ENCODE measurements at regions not wholly inside any gene's neighbourhood (a gene's known extent, or its start where the extent isn't known, plus 50 kb on each side); places are given as distances from the start of the nearest gene placed in this dataset.

- no peaks in the 10 kb centered on the region for H3K4me1 Mint-ChIP-seq
- no peaks in the 10 kb centered on the region for H3K36me3 Mint-ChIP-seq
- ATAC-seq (no peak), DNase-seq (ENCODE audit: low spot score in 2 of 2) (no peak)
- H3K27ac Mint-ChIP-seq, result no peak overlapping the region
- no peaks in the 10 kb centered on the region for H3K9me3 Mint-ChIP-seq
- H3K4me3 Mint-ChIP-seq, result no peak overlapping the region
Observed at GRCh38 chr4:17286752-17287460, 225.0 kb downstream of the QDPR start.

DNA sequence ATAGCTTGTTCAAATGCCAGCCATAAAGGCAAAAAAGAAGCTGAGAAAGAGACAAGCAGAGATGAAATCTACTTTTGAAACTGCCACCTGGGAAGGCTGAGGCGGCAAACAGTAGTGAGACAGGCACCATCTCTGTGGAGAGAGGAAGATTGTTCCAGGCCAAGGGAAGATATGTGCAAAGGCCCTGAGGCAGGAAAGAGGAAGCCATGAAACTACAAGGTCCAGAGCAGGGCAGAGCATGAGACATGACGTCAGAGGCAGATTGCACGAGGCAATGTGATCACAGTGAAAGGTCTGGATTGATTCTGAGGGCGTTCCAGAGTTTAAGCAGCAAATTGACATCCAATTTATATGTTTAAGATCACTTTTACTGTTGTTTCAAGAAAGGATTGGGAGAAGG, 226.1 kb downstream of the QDPR start:
- Mint-ChIP-seq H3K4me3 (no peak overlapping the region), H3K36me3 (no peaks in the 10 kb centered on the region), H3K4me1 (no peaks in the 10 kb centered on the region), H3K27ac (no peak overlapping the region), H3K9me3 (no peaks in the 10 kb centered on the region)
- DNase-seq (ENCODE audit: low spot score in 2 of 2) (no peak), ATAC-seq (no peak)

DNA sequence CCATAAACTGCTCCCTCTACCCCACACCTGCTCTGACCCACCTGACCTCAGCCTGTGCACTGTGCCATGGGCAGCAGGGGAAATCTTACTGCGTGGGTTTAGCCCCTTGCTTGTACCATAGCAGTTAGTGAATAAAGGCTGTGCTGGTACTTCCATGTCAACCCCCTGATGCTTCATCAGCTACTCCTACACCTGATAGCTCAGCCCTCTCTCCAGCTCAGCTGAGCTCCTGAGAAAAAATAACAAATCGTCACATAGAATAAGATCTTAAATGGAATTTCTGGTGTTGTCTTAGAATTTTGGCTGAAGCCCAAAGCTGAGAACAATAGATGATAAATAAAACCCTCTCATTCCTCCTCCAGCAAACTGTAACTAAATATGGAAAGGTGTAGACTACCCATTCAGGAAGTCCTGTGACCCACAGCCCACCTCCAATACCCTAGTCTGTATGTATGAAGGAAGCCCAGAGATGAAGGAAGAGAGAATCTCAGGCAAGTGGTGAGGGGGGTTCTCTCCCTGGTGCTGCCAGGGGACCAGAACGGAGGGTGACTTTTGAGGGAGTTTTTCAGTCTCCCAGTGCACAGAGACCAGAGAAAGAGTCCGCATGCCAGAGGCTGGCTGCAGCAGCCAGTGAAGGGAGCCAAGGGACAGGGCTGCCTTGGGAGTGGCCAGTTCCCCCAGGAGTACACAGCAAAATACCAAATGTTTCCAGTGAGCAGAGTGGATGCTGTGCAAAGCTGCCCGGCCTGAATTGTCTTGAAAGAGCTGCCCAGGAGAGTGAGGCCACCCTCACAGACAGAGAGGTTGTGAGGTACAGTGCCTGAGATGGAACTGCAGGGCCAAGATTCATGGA, 227.3 kb downstream of the QDPR start:
- peak; percentile 46 for ATAC-seq
- no peak for DNase-seq (ENCODE audit: low spot score in 2 of 2)
- Mint-ChIP-seq H3K4me1 (no peaks in the 10 kb centered on the region), H3K9me3 (no peaks in the 10 kb centered on the region), H3K36me3 (no peaks in the 10 kb centered on the region), H3K4me3 (no peak overlapping the region), H3K27ac (no peak overlapping the region)

- no peak overlapping the region for H3K27ac Mint-ChIP-seq
- ATAC-seq, result no peak
- no peaks in the 10 kb centered on the region for H3K9me3 Mint-ChIP-seq
- no peak for DNase-seq (ENCODE audit: low spot score in 2 of 2)
- H3K4me3 Mint-ChIP-seq, result no peak overlapping the region
- no peaks in the 10 kb centered on the region for H3K4me1 Mint-ChIP-seq
- no peaks in the 10 kb centered on the region for H3K36me3 Mint-ChIP-seq
Observed at GRCh38 chr4:17283832-17284231, 228.1 kb downstream of the QDPR start.

- Mint-ChIP-seq H3K9me3 (no peaks in the 10 kb centered on the region), H3K36me3 (no peaks in the 10 kb centered on the region), H3K4me3 (no peak overlapping the region), H3K4me1 (no peaks in the 10 kb centered on the region), H3K27ac (no peak overlapping the region)
- ATAC-seq (no peak), DNase-seq (ENCODE audit: low spot score in 2 of 2) (no peak)
Observed at GRCh38 chr4:17283251-17283650, 228.6 kb downstream of the QDPR start.

DNA sequence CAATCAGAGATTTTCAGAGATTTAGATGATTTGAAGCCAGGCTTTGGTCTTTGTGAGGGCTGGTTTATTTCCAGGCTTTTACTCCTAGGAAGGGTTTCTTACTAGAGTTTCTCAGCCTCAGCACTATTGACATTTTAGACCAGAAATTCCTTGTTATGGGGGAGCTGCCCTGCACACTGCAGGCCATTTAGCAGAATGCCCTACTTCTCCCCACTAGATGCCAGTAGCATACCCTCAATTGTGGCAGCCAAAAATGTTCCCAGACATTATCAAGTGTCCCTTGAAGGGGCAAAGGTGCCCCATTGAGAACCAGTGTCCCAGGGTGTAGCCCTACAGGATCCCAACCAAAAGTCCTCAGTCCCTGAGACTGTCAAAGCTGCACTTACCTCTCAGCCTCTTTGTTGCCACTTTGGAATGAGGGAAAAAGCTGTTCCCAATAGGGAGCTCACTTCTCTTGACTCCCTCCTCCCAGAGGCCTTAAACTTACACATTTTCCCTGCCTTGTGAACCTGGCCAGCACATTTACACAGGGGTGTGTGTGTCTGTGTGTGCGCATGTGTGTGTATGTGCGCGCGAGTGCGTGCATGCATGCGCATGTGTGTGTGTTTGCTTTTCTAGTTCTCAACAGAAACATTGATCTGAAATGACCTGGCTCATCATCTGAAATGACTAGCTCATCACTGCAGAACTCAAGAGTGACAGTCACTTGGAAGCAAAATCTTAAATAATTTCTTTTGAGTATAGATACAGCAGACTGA, 231.4 kb downstream of the QDPR start:
- DNase-seq (ENCODE audit: low spot score in 2 of 2) (no peak), ATAC-seq (no peak)
- no peak overlapping the region for H3K27ac Mint-ChIP-seq
- no peak overlapping the region for H3K4me3 Mint-ChIP-seq
- no peaks in the 10 kb centered on the region for H3K36me3 Mint-ChIP-seq
- H3K4me1 Mint-ChIP-seq, result no peaks in the 10 kb centered on the region
- no peaks in the 10 kb centered on the region for H3K9me3 Mint-ChIP-seq

DNA sequence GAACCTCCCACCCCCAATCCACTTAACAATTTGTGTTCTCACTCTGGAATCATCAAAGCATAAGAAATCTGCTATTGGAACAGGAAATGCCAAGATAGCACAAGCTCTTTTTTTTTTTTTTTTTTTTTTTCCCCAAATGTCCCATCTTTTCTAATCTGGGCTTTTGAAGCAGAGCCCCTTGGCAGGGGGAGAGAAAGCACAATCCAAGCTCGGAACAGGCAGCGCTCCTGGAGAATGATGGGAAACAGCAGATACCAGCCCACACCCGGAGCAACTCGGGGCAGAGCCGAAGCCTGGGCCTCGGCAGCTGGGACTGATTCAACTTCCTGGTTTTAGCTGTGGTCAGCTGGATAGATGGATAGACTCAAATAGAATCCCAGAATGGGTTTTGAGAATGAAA, 235.1 kb downstream of the QDPR start:
- DNase-seq (ENCODE audit: low spot score in 2 of 2) (no peak), ATAC-seq (no peak)
- H3K27ac Mint-ChIP-seq, result no peak overlapping the region
- H3K36me3 Mint-ChIP-seq, result no peaks in the 10 kb centered on the region
- H3K4me3 Mint-ChIP-seq, result no peak overlapping the region
- H3K9me3 Mint-ChIP-seq, result no peaks in the 10 kb centered on the region
- H3K4me1 Mint-ChIP-seq, result no peaks in the 10 kb centered on the region

DNA sequence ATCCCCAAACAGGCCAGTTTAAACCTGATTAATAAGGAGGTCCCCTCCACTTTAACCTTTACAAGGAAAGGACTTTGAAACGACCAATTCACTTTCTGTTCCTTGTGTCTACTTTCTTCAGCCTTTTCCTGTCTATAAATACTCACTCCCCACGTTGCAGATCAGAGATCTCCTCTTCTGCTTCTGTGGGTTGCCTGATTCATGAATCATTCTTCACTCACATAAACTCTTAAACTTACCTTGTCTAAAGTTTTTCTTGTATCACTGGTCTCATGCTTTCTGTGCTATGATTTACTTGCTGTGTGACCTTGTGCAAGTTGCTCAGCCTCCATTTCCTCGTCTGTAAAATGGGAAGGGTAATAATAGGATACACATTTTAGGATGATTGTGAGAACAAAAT, 236.1 kb downstream of the QDPR start:
- no peak for ATAC-seq
- DNase-seq (ENCODE audit: low spot score in 2 of 2), result no peak
- H3K4me1 Mint-ChIP-seq, result no peaks in the 10 kb centered on the region

DNA sequence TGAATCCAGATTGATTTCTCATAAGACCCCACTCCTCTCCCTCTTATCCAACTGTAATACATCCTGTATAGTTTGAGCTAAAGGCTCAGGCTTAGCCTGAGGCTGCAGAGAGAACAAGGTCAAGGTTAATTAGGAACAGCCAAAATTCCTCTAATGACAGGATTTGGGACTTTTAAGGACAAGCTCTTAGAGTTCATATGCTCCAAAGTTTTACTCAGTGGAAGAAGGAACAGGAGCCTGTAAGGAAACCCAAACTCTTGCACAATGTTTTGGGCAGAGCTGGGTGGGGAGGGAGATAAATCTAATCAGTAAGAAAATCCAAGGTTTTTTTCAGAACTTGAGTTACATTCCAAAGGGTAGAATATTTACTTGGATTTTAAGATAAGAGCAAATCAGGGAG, 238.8 kb downstream of the QDPR start:
- Mint-ChIP-seq H3K9me3 (no peaks in the 10 kb centered on the region), H3K36me3 (no peaks in the 10 kb centered on the region), H3K4me1 (no peaks in the 10 kb centered on the region), H3K27ac (no peak overlapping the region), H3K4me3 (no peak overlapping the region)
- DNase-seq (ENCODE audit: low spot score in 2 of 2) (no peak), ATAC-seq (no peak)

More for the DNA sequence above, 236.1 kb downstream of the QDPR start:
- Mint-ChIP-seq H3K4me3 (no peak overlapping the region), H3K27ac (no peak overlapping the region), H3K9me3 (no peaks in the 10 kb centered on the region), H3K36me3 (no peaks in the 10 kb centered on the region)

DNA sequence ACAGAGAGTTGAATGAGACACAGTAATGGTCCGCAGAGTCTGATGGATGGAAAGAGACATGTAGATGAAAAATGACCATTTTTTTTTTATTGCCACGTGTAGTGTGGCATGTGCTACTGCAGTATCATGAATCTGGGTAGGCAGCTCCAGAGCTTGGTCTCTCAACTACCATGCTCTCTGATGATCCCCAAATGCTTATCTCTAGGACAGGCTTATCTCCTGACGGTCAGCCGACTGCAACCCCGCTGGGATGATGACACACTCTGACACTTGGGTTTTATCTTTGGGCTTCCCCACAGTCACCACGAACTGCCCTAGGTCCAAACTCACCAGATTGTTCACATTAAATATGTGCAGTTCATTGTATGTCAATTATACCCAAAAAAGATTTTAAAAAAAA, 239.7 kb downstream of the QDPR start:
- Mint-ChIP-seq H3K9me3 (no peaks in the 10 kb centered on the region), H3K4me1 (no peaks in the 10 kb centered on the region), H3K36me3 (no peaks in the 10 kb centered on the region), H3K4me3 (no peak overlapping the region), H3K27ac (no peak overlapping the region)
- ATAC-seq (no peak), DNase-seq (ENCODE audit: low spot score in 2 of 2) (no peak)

DNA sequence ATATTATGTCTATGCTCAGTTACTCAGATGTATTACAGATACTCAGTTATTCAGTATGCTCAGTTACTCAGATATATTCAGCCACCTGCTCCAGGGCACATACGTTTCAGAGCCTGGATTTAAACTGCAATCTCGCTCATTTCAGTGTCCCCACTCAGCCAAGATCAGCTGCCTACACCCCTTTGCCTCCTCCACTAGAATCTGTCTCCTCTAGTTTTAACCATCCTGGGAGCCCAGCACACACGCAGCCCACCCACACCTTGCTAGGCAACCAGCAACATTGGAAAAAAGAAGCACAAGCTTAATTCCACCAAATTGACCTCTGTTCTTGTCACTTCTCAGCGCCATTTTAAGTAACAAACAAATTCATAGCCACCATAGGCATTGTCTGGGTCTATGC, 246.2 kb downstream of the QDPR start:
- H3K9me3 Mint-ChIP-seq, result no peaks in the 10 kb centered on the region
- DNase-seq (ENCODE audit: low spot score in 2 of 2) (no peak), ATAC-seq (no peak)
- H3K4me1 Mint-ChIP-seq, result no peaks in the 10 kb centered on the region
- no peaks in the 10 kb centered on the region for H3K36me3 Mint-ChIP-seq
- no peak overlapping the region for H3K27ac Mint-ChIP-seq
- no peak overlapping the region for H3K4me3 Mint-ChIP-seq

GRCh38 chr4:17265139-17265538, 246.8 kb downstream of the QDPR start:
- DNase-seq (ENCODE audit: low spot score in 2 of 2) (no peak), ATAC-seq (no peak)
- H3K36me3 Mint-ChIP-seq, result no peaks in the 10 kb centered on the region
- no peak overlapping the region for H3K4me3 Mint-ChIP-seq
- no peak overlapping the region for H3K27ac Mint-ChIP-seq
- H3K9me3 Mint-ChIP-seq, result no peaks in the 10 kb centered on the region
- H3K4me1 Mint-ChIP-seq, result no peaks in the 10 kb centered on the region

DNA sequence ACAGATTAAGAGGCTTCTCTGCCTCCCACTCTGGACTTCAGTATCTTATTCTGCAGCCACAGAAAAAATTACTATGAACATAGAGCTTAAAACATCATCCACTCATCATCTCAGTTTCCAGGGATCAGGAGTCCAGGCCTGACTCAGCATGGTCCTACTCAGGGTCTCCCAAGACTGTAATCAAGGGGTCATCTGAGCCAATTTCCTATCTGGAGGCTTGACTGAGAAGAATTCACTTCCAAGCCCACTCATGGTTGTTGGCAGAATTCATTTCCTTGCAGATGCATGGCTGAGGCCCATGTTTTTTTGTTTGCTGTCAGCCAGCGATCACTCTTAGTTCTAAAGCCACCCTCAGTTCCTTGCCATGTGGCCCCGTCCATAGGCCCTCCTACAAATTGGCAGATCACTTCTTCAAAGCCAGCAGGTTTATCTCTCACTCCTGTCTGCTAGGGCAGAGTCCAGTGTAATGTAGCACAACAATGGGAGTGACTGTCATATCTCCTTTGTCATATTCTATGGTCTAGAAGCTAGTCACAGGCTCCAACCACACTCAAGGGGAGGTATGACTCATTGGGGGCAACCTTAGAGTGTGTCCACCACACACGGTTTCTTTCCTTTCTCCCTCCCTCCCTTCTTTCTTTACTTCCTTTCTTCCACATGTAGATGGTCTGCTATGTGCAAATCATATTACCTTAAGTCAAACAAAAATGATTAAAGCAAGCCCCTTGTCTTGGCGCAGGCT, 251.6 kb downstream of the QDPR start:
- ATAC-seq, result peak; percentile 86
- Mint-ChIP-seq H3K9me3 (no peaks in the 10 kb centered on the region), H3K4me3 (no peak overlapping the region), H3K36me3 (no peaks in the 10 kb centered on the region), H3K27ac (no peak overlapping the region), H3K4me1 (no peaks in the 10 kb centered on the region)
- no peak for DNase-seq (ENCODE audit: low spot score in 2 of 2)

DNA sequence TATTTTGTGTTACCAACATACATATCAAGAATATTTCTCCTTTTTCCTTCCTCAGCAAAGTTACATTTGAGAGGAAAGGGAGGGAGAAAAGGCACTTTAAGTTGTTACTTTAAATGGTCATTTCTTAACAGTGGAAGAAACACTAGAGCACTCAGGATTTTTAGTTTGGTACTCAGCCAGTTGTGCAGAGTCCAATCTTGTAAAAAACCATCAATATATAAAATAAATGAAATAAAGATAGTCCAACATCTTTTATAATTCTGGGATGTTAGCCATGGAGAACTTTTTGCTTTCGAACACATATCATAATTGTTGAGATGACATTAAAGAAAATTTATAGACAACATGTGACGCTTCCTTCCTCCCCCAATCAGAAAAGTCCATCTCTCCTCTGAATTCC, 253.8 kb downstream of the QDPR start:
- no peaks in the 10 kb centered on the region for H3K9me3 Mint-ChIP-seq
- ATAC-seq (no peak), DNase-seq (ENCODE audit: low spot score in 2 of 2) (no peak)
- H3K36me3 Mint-ChIP-seq, result no peaks in the 10 kb centered on the region
- no peak overlapping the region for H3K27ac Mint-ChIP-seq
- H3K4me3 Mint-ChIP-seq, result no peak overlapping the region
- no peaks in the 10 kb centered on the region for H3K4me1 Mint-ChIP-seq

- H3K4me1 Mint-ChIP-seq, result no peaks in the 10 kb centered on the region
- H3K9me3 Mint-ChIP-seq, result no peaks in the 10 kb centered on the region
- no peaks in the 10 kb centered on the region for H3K36me3 Mint-ChIP-seq
- no peak overlapping the region for H3K4me3 Mint-ChIP-seq
- DNase-seq (ENCODE audit: low spot score in 2 of 2) (no peak), ATAC-seq (no peak)
- H3K27ac Mint-ChIP-seq, result no peak overlapping the region
Observed at GRCh38 chr4:17252131-17252530, 259.8 kb downstream of the QDPR start.

Data from stimulated activated effector memory CD8-positive, alpha-beta T cell treated with anti-CD3 and anti-CD28 coated beads, Interleukin-12 subunit alpha, Interleukin-12 subunit beta, amount 100 ng/mL, for 72 hours (primary cell).